Naive thymus-derived CD4-positive, alpha-beta T cell (primary cell): ENCODE measurements at regions not wholly inside any gene's neighbourhood (a gene's known extent, or its start where the extent isn't known, plus 50 kb on each side); places are given as distances from the start of the nearest gene placed in this dataset.

Experiments
- ATAC-seq: fragments of 150-1000 bp; cut with Tn5 transposase; 2 replicates; pipeline ENCODE4 v1.10.0; 2021; ENCODE audit warnings: mild to moderate bottlenecking, moderate library complexity
- CTCF ChIA-PET: fragments of 350-600 bp; sonication (Branson Sonifier 250); formaldehyde crosslinking; loops from one replicate; lab custom pipeline; 2021; ENCODE audit warnings: antibody characterized with exemption; lab: Charles Lee
- POLR2A ChIA-PET: fragments of 350-600 bp; sonication (Branson Sonifier 250); formaldehyde crosslinking; loops from one replicate; lab custom pipeline; 2021; ENCODE audit warnings: antibody characterized with exemption, inconsistent platforms; lab: Charles Lee
- DNase-seq, 9 donors: peaks; one replicate each; pipeline versions ENCODE4 v3.0.0 to v3.0.0-alpha.2; 2020 to 2022; ENCODE audit warnings: mixed read lengths in 1 of 9
- H3K27ac ChIP-seq: one replicate; pipeline ENCODE4 v1.7.0; 2013; ENCODE audit warnings: mild to moderate bottlenecking, low read depth, low read length, moderate library complexity
- H3K27me3 ChIP-seq, 2 donors: one replicate each; pipeline ENCODE4 v1.7.0; 2013; ENCODE audit warnings: low read length in 2 of 2, mild to moderate bottlenecking in 2 of 2, moderate library complexity in 2 of 2; ENCODE audit not compliant: control insufficient read depth in 2 of 2, insufficient read depth in 2 of 2
- H3K36me3 ChIP-seq, 3 experiments: 1 replicate in 2 of 3; 2 replicates in 1 of 3; pipeline ENCODE4 v1.7.0; 2013; ENCODE audit warnings: low read length in 3 of 3, mild to moderate bottlenecking in 3 of 3, moderate library complexity in 1 of 3; ENCODE audit not compliant: insufficient read depth in 3 of 3, control insufficient read depth in 2 of 3
- H3K4me1 ChIP-seq, 2 donors: one replicate each; pipeline ENCODE4 v1.7.0; 2013; ENCODE audit warnings: low read length in 2 of 2, mild to moderate bottlenecking in 2 of 2, moderate library complexity in 1 of 2; ENCODE audit not compliant: control insufficient read depth in 2 of 2, insufficient read depth in 2 of 2
- H3K4me3 ChIP-seq: 2 replicates; pipeline ENCODE4 v1.7.0; 2013; ENCODE audit warnings: mild to moderate bottlenecking, low read length
- H3K9me3 ChIP-seq, 3 experiments: 1 replicate in 2 of 3; 2 replicates in 1 of 3; pipeline ENCODE4 v1.7.0; 2013; ENCODE audit warnings: low read length in 3 of 3; ENCODE audit not compliant: control insufficient read depth in 2 of 3
- H3K27ac Mint-ChIP-seq, 9 donors: one replicate each; pipeline ENCODE4 v1.8.0; 2020 to 2022; ENCODE audit warnings: mixed read lengths in 9 of 9, mild to moderate bottlenecking in 8 of 9, moderate library complexity in 5 of 9, inconsistent platforms in 2 of 9
- H3K27me3 Mint-ChIP-seq, 5 donors: one replicate each; pipeline ENCODE4 v1.8.0; 2021 to 2022; ENCODE audit warnings: mixed read lengths in 5 of 5, mild to moderate bottlenecking in 1 of 5
- H3K36me3 Mint-ChIP-seq, 5 donors: one replicate each; pipeline ENCODE4 v1.8.0; 2020 to 2022; ENCODE audit warnings: mixed read lengths in 5 of 5, mild to moderate bottlenecking in 3 of 5, inconsistent platforms in 1 of 5
- H3K4me1 Mint-ChIP-seq, 7 donors: one replicate each; pipeline ENCODE4 v1.8.0; 2020 to 2022; ENCODE audit warnings: mixed read lengths in 7 of 7, mild to moderate bottlenecking in 3 of 7, inconsistent platforms in 1 of 7
- H3K4me3 Mint-ChIP-seq, 10 donors: one replicate each; pipeline ENCODE4 v1.8.0; 2020 to 2022; ENCODE audit warnings: mild to moderate bottlenecking in 10 of 10, mixed read lengths in 10 of 10, moderate library complexity in 6 of 10, inconsistent platforms in 2 of 10
- H3K9me3 Mint-ChIP-seq, 11 donors: one replicate each; pipeline ENCODE4 v1.8.0; 2020 to 2022; ENCODE audit warnings: mixed read lengths in 11 of 11, mild to moderate bottlenecking in 4 of 11, inconsistent platforms in 1 of 11, moderate library complexity in 1 of 11
- intact Hi-C, 2 donors: fragments of 100-400 bp; cut with micrococcal nuclease; formaldehyde crosslinking; loops; one replicate each; pipeline ENCODE4 v1.15.1; 2023

DNA sequence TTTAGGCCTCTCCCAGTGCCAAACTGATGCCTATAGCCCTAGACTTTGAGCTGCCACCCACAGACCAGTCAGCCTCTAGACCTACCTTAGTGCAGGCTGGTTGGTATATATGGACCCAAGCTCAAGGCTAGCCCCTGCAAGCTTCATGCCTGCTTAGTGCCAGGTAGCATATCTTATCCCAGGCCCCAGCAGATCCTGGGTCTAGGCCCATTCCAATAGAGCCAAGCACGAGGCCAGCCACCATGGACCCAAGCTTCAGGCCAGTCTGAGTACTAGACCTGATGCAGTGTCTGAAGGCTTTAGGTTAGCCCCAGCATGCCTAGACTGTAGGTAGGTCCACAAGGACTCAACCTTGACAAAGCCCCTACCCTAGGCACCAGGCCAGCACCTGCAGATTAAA, 1081.7 kb downstream of the JRKL start:
- no peaks in the 10 kb centered on the region for H3K4me1 ChIP-seq
- H3K4me3 ChIP-seq = no peak overlapping the region
- H3K27me3 ChIP-seq = no peaks in the 10 kb centered on the region
- intact Hi-C loops = no loop called here
- no peaks in the 10 kb centered on the region for H3K36me3 ChIP-seq
- Mint-ChIP-seq H3K36me3 (peaks cover 0 to 7% (median 4%) of the 10 kb centered on the region in 5 donors), H3K4me1 (no peaks in the 10 kb centered on the region), H3K27me3 (no peaks in the 10 kb centered on the region), H3K4me3 (no peak overlapping the region), H3K9me3 (peaks cover 2 to 58% (median 20%) of the 10 kb centered on the region in 11 donors), H3K27ac (no peak overlapping the region)
- DNase-seq (no peak), ATAC-seq (no peak)
- CTCF ChIA-PET = no interaction called here
- POLR2A ChIA-PET = no interaction called here
- peaks cover 0 to 14% (median 0%) of the 10 kb centered on the region in 3 experiments for H3K9me3 ChIP-seq
- no peak overlapping the region for H3K27ac ChIP-seq

DNA sequence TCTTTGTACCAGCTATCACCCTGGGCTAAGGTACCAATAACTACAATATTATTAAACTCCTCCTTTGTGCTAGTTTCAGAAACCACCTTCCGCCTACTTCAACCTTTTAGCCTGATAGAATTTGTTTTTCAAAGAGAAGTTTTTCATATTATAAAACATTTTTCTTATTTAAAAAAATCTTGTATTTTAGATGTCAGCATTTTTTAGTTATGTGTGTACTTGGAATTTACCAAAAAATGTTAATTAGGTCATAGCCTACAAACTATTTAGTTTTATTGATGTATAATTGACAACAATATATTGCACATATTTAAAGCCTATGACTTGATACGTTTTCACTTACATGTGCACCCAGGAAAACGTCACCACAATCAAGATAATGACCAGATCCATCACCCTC, 1097.6 kb downstream of the JRKL start:
- Histone ChIP-seq H3K4me3 (no peak overlapping the region), H3K27ac (no peak overlapping the region), H3K4me1 (no peaks in the 10 kb centered on the region), H3K9me3 (no peaks in the 10 kb centered on the region), H3K27me3 (no peaks in the 10 kb centered on the region), H3K36me3 (no peaks in the 10 kb centered on the region)
- ChIA-PET POLR2A (no interaction called here), CTCF (no interaction called here)
- intact Hi-C loops = no loop called here
- DNase-seq = no peak
- Mint-ChIP-seq H3K4me1 (no peaks in the 10 kb centered on the region), H3K36me3 (no peaks in the 10 kb centered on the region), H3K9me3 (peaks cover 0 to 27% (median 4%) of the 10 kb centered on the region in 11 donors), H3K27me3 (no peaks in the 10 kb centered on the region), H3K4me3 (no peak overlapping the region), H3K27ac (no peak overlapping the region)
- ATAC-seq = no peak

DNA sequence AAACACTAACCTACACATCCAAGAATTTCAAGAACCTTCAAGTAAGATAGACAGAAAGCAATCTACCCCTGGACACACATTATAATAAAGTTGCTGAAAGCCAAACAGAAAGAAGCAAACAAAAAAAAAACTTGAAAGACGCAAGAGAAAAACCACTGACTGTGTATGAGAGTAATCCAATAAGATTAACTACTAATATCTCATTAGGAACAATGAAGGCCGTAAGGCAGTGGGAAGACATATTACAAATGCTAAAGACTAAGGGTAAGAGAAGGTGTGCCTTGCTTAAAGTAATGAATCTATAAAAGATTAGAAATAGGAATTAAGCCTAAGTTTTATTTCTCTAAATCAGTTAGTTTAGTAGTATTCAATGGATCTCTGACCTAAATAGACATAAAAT, 1109.1 kb downstream of the JRKL start:
- no peak overlapping the region for H3K4me3 ChIP-seq
- no peaks in the 10 kb centered on the region for H3K4me1 ChIP-seq
- Mint-ChIP-seq H3K9me3 (peaks cover 0 to 18% (median 5%) of the 10 kb centered on the region in 11 donors), H3K4me1 (no peaks in the 10 kb centered on the region), H3K27me3 (no peaks in the 10 kb centered on the region), H3K4me3 (no peak overlapping the region), H3K36me3 (no peaks in the 10 kb centered on the region), H3K27ac (no peak overlapping the region)
- no peaks in the 10 kb centered on the region for H3K27me3 ChIP-seq
- DNase-seq (no peak), ATAC-seq (no peak)
- POLR2A ChIA-PET = no interaction called here
- H3K36me3 ChIP-seq = no peaks in the 10 kb centered on the region
- intact Hi-C loops = no loop called here
- CTCF ChIA-PET = no interaction called here
- peaks cover 0 to 3% (median 0%) of the 10 kb centered on the region in 3 experiments for H3K9me3 ChIP-seq
- no peak overlapping the region for H3K27ac ChIP-seq

DNA sequence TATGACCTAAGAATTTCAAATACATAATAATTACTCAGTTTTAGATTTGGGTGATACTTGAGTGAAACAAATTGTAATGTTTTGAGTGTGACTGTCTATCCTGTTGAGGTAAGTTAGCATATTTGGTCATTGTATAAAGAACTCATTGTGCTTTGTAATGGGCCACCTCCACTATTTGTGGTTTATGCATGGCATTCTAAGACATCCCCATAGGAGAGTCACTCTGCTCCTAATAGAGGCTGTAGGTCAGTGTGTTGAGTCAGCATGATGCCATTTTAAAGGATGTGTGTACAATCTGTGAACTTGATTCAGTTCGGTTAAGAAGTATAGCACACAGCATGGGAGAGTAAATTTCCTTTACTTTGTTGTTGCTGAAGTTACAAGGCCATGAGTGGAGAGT, 1112.4 kb downstream of the JRKL start:
- ATAC-seq = no peak
- H3K4me3 Mint-ChIP-seq = no peak overlapping the region
- H3K27ac Mint-ChIP-seq = no peak overlapping the region
- Histone ChIP-seq H3K4me3 (no peak overlapping the region), H3K36me3 (no peaks in the 10 kb centered on the region), H3K27ac (no peak overlapping the region), H3K9me3 (peaks cover 0 to 3% (median 0%) of the 10 kb centered on the region in 3 experiments), H3K27me3 (no peaks in the 10 kb centered on the region), H3K4me1 (no peaks in the 10 kb centered on the region)
- no peaks in the 10 kb centered on the region for H3K27me3 Mint-ChIP-seq
- ChIA-PET CTCF (no interaction called here), POLR2A (no interaction called here)
- intact Hi-C loops = no loop called here
- no peak for DNase-seq
- no peaks in the 10 kb centered on the region for H3K36me3 Mint-ChIP-seq
- H3K4me1 Mint-ChIP-seq = no peaks in the 10 kb centered on the region
- peaks cover 0 to 18% (median 5%) of the 10 kb centered on the region in 11 donors for H3K9me3 Mint-ChIP-seq

DNA sequence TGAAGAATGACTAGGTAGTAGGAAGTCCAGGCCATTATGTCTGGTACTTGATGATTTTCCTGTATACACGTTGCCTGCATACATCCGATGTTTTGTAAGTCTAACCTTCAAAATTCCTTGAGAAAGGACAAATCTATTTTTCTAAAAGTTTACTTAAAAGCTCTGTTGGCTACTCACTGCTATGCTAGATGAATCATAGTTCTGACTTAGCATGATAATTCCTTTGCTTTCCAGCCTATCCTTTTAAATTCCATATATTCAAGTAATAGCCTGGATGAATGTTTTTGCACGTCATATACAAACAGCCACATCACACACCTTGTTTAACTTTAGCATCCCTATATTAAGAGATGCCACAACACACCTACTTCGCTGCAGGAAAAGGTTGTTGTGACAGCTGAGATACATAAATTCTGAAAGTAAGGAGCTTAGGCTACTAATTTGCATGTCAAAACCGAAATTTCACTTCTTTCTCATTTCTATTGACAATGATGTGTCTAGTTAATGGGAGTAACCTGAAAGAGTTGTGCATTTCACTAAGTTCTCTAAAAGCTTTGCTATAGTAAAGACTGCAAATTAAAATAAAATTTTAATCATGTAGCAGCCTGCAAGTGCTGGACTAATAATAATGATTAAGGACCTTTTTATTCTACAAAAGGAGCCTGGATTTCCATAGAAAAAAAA, 1116.4 kb downstream of the JRKL start:
- no peaks in the 10 kb centered on the region for H3K4me1 ChIP-seq
- intact Hi-C loops = no loop called here
- H3K27ac Mint-ChIP-seq = no peak overlapping the region
- no peaks in the 10 kb centered on the region for H3K4me1 Mint-ChIP-seq
- H3K27me3 Mint-ChIP-seq = no peaks in the 10 kb centered on the region
- no peak overlapping the region for H3K4me3 Mint-ChIP-seq
- no peak overlapping the region for H3K4me3 ChIP-seq
- H3K36me3 ChIP-seq = no peaks in the 10 kb centered on the region
- DNase-seq = no peak
- no peak for ATAC-seq
- no peaks in the 10 kb centered on the region for H3K27me3 ChIP-seq
- H3K27ac ChIP-seq = no peak overlapping the region
- H3K9me3 ChIP-seq = no peaks in the 10 kb centered on the region
- H3K36me3 Mint-ChIP-seq = no peaks in the 10 kb centered on the region
- peaks cover 0 to 23% (median 7%) of the 10 kb centered on the region in 11 donors for H3K9me3 Mint-ChIP-seq
- ChIA-PET CTCF (no interaction called here), POLR2A (no interaction called here)

DNA sequence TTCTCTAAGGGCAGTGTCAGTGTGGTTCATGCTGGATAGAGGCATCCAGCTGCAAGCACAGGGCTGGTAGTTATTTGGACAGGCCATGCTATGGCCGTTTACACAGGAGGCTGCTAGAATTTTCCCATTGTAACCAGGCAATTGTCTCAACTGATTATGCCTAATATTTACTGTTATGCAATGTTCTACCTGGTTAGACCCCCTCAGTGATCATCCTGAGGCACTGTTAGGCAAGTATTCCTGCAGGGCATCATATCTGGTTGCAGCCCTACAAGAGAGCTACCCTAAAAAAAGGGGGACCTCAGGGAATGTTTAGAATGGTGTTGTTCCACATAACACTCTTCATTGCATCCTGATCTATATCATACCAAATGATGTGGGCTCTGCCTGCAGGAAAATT, 1124.6 kb downstream of the JRKL start:
- POLR2A ChIA-PET = no interaction called here
- no peaks in the 10 kb centered on the region for H3K36me3 Mint-ChIP-seq
- no peak overlapping the region for H3K27ac ChIP-seq
- H3K27me3 Mint-ChIP-seq = no peaks in the 10 kb centered on the region
- no peak overlapping the region for H3K4me3 ChIP-seq
- CTCF ChIA-PET = no interaction called here
- H3K9me3 ChIP-seq = peaks cover 0 to 3% (median 0%) of the 10 kb centered on the region in 3 experiments
- no peak overlapping the region for H3K27ac Mint-ChIP-seq
- no peak overlapping the region for H3K4me3 Mint-ChIP-seq
- H3K9me3 Mint-ChIP-seq = peaks cover 2 to 21% (median 11%) of the 10 kb centered on the region in 11 donors
- ATAC-seq = no peak
- H3K36me3 ChIP-seq = no peaks in the 10 kb centered on the region
- no peak for DNase-seq
- H3K27me3 ChIP-seq = no peaks in the 10 kb centered on the region
- intact Hi-C loops = no loop called here
- no peaks in the 10 kb centered on the region for H3K4me1 ChIP-seq
- H3K4me1 Mint-ChIP-seq = no peaks in the 10 kb centered on the region

DNA sequence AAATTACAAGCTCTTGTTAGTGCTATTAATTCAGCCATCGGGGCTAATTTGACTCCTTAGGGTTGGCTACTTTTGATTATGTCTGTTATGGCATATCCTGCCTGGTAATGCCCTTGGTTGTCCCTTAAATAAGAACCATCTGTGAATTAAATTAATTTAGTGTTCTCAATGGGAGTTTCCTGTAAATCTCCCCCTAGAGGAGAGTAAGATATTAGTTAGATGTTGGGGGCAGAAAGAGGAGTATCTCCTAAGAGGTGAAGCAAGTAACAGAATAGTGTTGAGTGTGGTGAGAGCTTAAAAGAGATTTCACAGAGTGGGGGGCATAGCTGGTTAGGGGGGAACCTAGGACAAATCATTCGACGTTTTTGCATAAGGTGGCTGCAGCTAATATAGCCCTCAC, 1126.9 kb downstream of the JRKL start:
- Histone ChIP-seq H3K9me3 (peaks cover 0 to 9% (median 0%) of the 10 kb centered on the region in 3 experiments), H3K36me3 (no peaks in the 10 kb centered on the region), H3K4me3 (no peak overlapping the region), H3K4me1 (no peaks in the 10 kb centered on the region), H3K27me3 (no peaks in the 10 kb centered on the region), H3K27ac (no peak overlapping the region)
- Mint-ChIP-seq H3K4me1 (no peaks in the 10 kb centered on the region), H3K4me3 (no peak overlapping the region), H3K36me3 (no peaks in the 10 kb centered on the region), H3K27me3 (no peaks in the 10 kb centered on the region), H3K9me3 (peaks cover 2 to 20% (median 12%) of the 10 kb centered on the region in 11 donors), H3K27ac (no peak overlapping the region)
- ChIA-PET POLR2A (no interaction called here), CTCF (no interaction called here)
- intact Hi-C loops = no loop called here
- DNase-seq (no peak), ATAC-seq (no peak)
